HCT116 (cell line): ENCODE measurements at regions not wholly inside any gene's neighbourhood (a gene's known extent, or its start where the extent isn't known, plus 50 kb on each side); places are given as distances from the start of the nearest gene placed in this dataset.

Experiments
- ATAC-seq: fragments of 200-7000 bp; cut with Tn5 transposase; 2 replicates; pipeline ENCODE4 v1.9.1; 2020; ENCODE audit warnings: mild to moderate bottlenecking, moderate library complexity
- BruUV-seq: library from RNA; stranded (reverse); fragments of 400-500 nt; replicated peaks from 2 replicates; lab custom pipeline; 2021; lab: Mats Ljungman, UMichigan
- CTCF ChIA-PET: fragments of 300-600 bp; sonication (Branson Sonifier 250); formaldehyde crosslinking; loops from one replicate; lab custom pipeline; 2021; ENCODE audit warnings: antibody characterized with exemption; lab: Charles Lee
- POLR2A ChIA-PET: fragments of 300-600, 350-600 bp; sonication (Branson Sonifier 250); formaldehyde crosslinking; loops from one replicate; lab custom pipeline; 2021; ENCODE audit warnings: antibody characterized with exemption; lab: Charles Lee
- RAD21 ChIA-PET, 2 experiments: fragments of 300-600 bp; sonication (Branson Sonifier 250); formaldehyde crosslinking; loops; one replicate each; lab custom pipeline; 2023; ENCODE audit warnings: low total read pairs in 2 of 2; ENCODE audit not compliant: uncharacterized antibody in 2 of 2, unreplicated experiment in 2 of 2, low non-redundant PET in 1 of 2; lab: Charles Lee
- DNase-seq: peaks from one replicate; pipeline ENCODE4 v3.0.0-alpha.2; 2010; ENCODE audit warnings: low read depth, low spot score
- H2AFZ ChIP-seq: fragments of 200-600 bp; shearing (Covaris generic), sonication (generic); 2 replicates; pipeline ENCODE4 v1.6.1; 2017; ENCODE audit warnings: low read depth, mixed run types, mixed read lengths, antibody characterized with exemption, low read length; ENCODE audit not compliant: poor library complexity, severe bottlenecking
- H3K27ac ChIP-seq: 2 replicates; pipeline ENCODE4 v1.5.1; 2012; ENCODE audit warnings: low read depth, low read length
- H3K27me3 ChIP-seq: fragments of 200-600 bp; sonication (generic); 2 replicates; pipeline ENCODE4 v1.6.1; 2016; ENCODE audit warnings: mixed run types, low read length, mixed read lengths; ENCODE audit not compliant: insufficient read depth
- H3K36me3 ChIP-seq, 2 experiments: fragments of 200-500 bp in 1 of 2; fragments of 200-600 bp in 1 of 2; sonication (Bioruptor generic) in 1 of 2; sonication (generic) in 1 of 2; 2 replicates each; pipeline versions ENCODE4 v1.5.1 to v1.6.1; 2014 to 2016; ENCODE audit warnings: low read length in 2 of 2, inconsistent platforms in 1 of 2, mixed read lengths in 1 of 2, mixed run types in 1 of 2; ENCODE audit not compliant: insufficient read depth in 2 of 2, control insufficient read depth in 1 of 2
- H3K4me1 ChIP-seq, 2 experiments: fragments of 200-600 bp in 1 of 2; sonication (generic) in 1 of 2; 2 replicates each; pipeline versions ENCODE4 v1.5.1 to v1.6.1; 2012 to 2017; ENCODE audit warnings: low read length in 2 of 2, inconsistent platforms in 1 of 2, mild to moderate bottlenecking in 1 of 2, mixed read lengths in 1 of 2, mixed run types in 1 of 2, moderate library complexity in 1 of 2; ENCODE audit not compliant: insufficient read depth in 2 of 2, control insufficient read depth in 1 of 2
- H3K4me2 ChIP-seq: fragments of 200-600 bp; sonication (generic); 2 replicates; pipeline ENCODE4 v1.6.1; 2017; ENCODE audit warnings: mixed run types, low read length, mixed read lengths
- H3K4me3 ChIP-seq, 2 experiments: fragments of 200-600 bp in 1 of 2; sonication (generic) in 1 of 2; replicated peaks in 1 of 2; 2 replicates each; pipeline ENCODE4 v1.5.1; 2011 to 2016; ENCODE audit warnings: low read length in 2 of 2, control low read depth in 1 of 2, low read depth in 1 of 2, mild to moderate bottlenecking in 1 of 2, mixed read lengths in 1 of 2, mixed run types in 1 of 2
- H3K79me2 ChIP-seq: fragments of 200-600 bp; sonication (generic); 2 replicates; pipeline ENCODE4 v1.6.1; 2017; ENCODE audit warnings: mild to moderate bottlenecking, mixed run types, low read length, moderate library complexity, mixed read lengths; ENCODE audit not compliant: insufficient read depth
- H3K9ac ChIP-seq: fragments of 200-600 bp; sonication (generic); 2 replicates; pipeline ENCODE4 v1.6.1; 2016; ENCODE audit warnings: low read length, mixed read lengths
- H3K9me2 ChIP-seq: fragments of 200-600 bp; sonication (generic), shearing (Covaris generic); 2 replicates; pipeline ENCODE4 v1.6.1; 2017; ENCODE audit warnings: mixed run types, mild to moderate bottlenecking, moderate library complexity; ENCODE audit not compliant: insufficient read depth
- H3K9me3 ChIP-seq, 2 experiments: fragments of 200-500 bp in 1 of 2; fragments of 200-600 bp in 1 of 2; sonication (Bioruptor generic) in 1 of 2; sonication (generic) in 1 of 2; 2 replicates each; pipeline ENCODE4 v1.6.1; 2014 to 2017; ENCODE audit warnings: low read length in 2 of 2, mixed read lengths in 2 of 2, inconsistent platforms in 1 of 2, low read depth in 1 of 2, mild to moderate bottlenecking in 1 of 2, mixed run types in 1 of 2, moderate library complexity in 1 of 2; ENCODE audit not compliant: control insufficient read depth in 1 of 2, insufficient read depth in 1 of 2
- H4K20me1 ChIP-seq: fragments of 200-600 bp; sonication (generic), shearing (Covaris generic); 2 replicates; pipeline ENCODE4 v1.6.1; 2017; ENCODE audit warnings: mixed run types, mild to moderate bottlenecking, moderate library complexity; ENCODE audit not compliant: insufficient read depth
- CTCF ChIP-seq, 3 experiments: fragments of 200-600 bp in 1 of 3; sonication (generic) in 1 of 3; IDR thresholded peaks in 2 of 3; conservative IDR thresholded peaks in 1 of 3; 2 replicates each; pipeline ENCODE4 v1.5.1; 2012 to 2017; ENCODE audit warnings: low read depth in 2 of 3, low read length in 2 of 3, antibody characterized with exemption in 1 of 3, borderline replicate concordance in 1 of 3, control low read depth in 1 of 3, mild to moderate bottlenecking in 1 of 3, mixed read lengths in 1 of 3, mixed run types in 1 of 3, moderate library complexity in 1 of 3; ENCODE audit not compliant: insufficient read depth in 1 of 3
- EGR1 ChIP-seq: IDR thresholded peaks from 2 replicates; pipeline ENCODE4 v1.6.1; 2012; ENCODE audit warnings: low read depth
- EZH2 ChIP-seq: fragments of 200-600 bp; sonication (generic); IDR thresholded peaks from 2 replicates; pipeline ENCODE4 v1.6.1; 2017; ENCODE audit warnings: antibody characterized with exemption, mixed run types
- MAX ChIP-seq: IDR thresholded peaks from 2 replicates; pipeline ENCODE4 v1.6.1; 2012
- POLR2A ChIP-seq: IDR thresholded peaks from 2 replicates; pipeline ENCODE4 v1.7.0; 2011; ENCODE audit warnings: borderline replicate concordance; ENCODE audit not compliant: insufficient read depth, insufficient read length; ENCODE audit errors: extremely low read depth
- POLR2AphosphoS5 ChIP-seq: IDR thresholded peaks from 2 replicates; pipeline ENCODE4 v1.6.1; 2011; ENCODE audit warnings: mild to moderate bottlenecking, low read depth, low read length, moderate library complexity
- SIN3A ChIP-seq: IDR thresholded peaks from 2 replicates; pipeline ENCODE4 v1.6.1; 2012; ENCODE audit warnings: low read depth
- TCF7L2 ChIP-seq: IDR thresholded peaks from 2 replicates; pipeline ENCODE4 v1.7.0; 2011; ENCODE audit warnings: borderline replicate concordance, inconsistent platforms; ENCODE audit not compliant: insufficient read depth, insufficient read length; ENCODE audit errors: extremely low read depth
- ZNF274 ChIP-seq: fragments of 200-500 bp; sonication (Bioruptor generic); IDR thresholded peaks from 2 replicates; pipeline ENCODE4 v1.6.1; 2014; ENCODE audit warnings: mild to moderate bottlenecking, low read depth, low read length, inconsistent platforms
- intact Hi-C: fragments of 100-400 bp; cut with micrococcal nuclease; formaldehyde crosslinking; loops from 2 replicates; pipeline ENCODE4 v1.10.0; 2022

GRCh38 chr3:124269619-124270018, 277.7 kb upstream of the ROPN1 start:
- no peaks in the 10 kb centered on the region for H3K79me2 ChIP-seq
- H3K9me2 ChIP-seq: no peaks in the 10 kb centered on the region
- CTCF ChIA-PET: no interaction called here
- intact Hi-C loops: no loop called here
- TF ChIP-seq POLR2A (no peak), EZH2 (no peak), SIN3A (no peak)
- TF ChIP-seq, all 23 proteins: peak for 0
- Histone ChIP-seq H3K4me2 (no peak overlapping the region), H2AFZ (no peak overlapping the region), H3K27ac (no peak overlapping the region), H3K4me1 (no peaks in the 10 kb centered on the region), H3K9ac (no peak overlapping the region), H3K4me3 (no peak overlapping the region), H3K27me3 (peaks cover 9% of the 10 kb centered on the region; the same call in 1 of the 2 replicates), H4K20me1 (no peaks in the 10 kb centered on the region), H3K9me3 (no peaks in the 10 kb centered on the region), H3K36me3 (no peaks in the 10 kb centered on the region)
- POLR2A ChIA-PET: no interaction called here
- DNase-seq: no peak
- no peak for ATAC-seq
- RAD21 ChIA-PET: no interaction called here
- no TSS peak for BruUV-seq

GRCh38 chr3:124272605-124273151, 280.8 kb upstream of the ROPN1 start:
- no peaks in the 10 kb centered on the region for H3K9me2 ChIP-seq
- BruUV-seq: no TSS peak
- RAD21 ChIA-PET: no interaction called here
- H3K4me2 ChIP-seq: no peak overlapping the region
- ATAC-seq (no peak), DNase-seq (no peak)
- H3K4me1 ChIP-seq: no peaks in the 10 kb centered on the region
- H3K9ac ChIP-seq: no peak overlapping the region
- no peaks in the 10 kb centered on the region for H3K9me3 ChIP-seq
- H3K4me3 ChIP-seq: no peak overlapping the region
- H3K27me3 ChIP-seq: 0 out of 2 replicates have a peak, but pooled peaks cover 9% of the 10 kb centered on the region
- TF ChIP-seq EGR1: no peak
- TF ChIP-seq ZNF274: no peak
- no peak for TF ChIP-seq EZH2
- TF ChIP-seq CTCF (IDR thresholded peaks at IDR 0.05 in 2 of 3, conservative IDR thresholded peaks at IDR 0.05 in 1 of 3; ENCODE audit: borderline replicate concordance in 1 of 3, insufficient read depth in 1 of 3, low read depth in 2 of 3, low read length in 2 of 3): no peak
- no peak for TF ChIP-seq TCF7L2
- no peak for TF ChIP-seq POLR2AphosphoS5
- no peak for TF ChIP-seq MAX
- H3K36me3 ChIP-seq: no peaks in the 10 kb centered on the region
- H3K27ac ChIP-seq: no peak overlapping the region
- CTCF ChIA-PET: no interaction called here
- intact Hi-C loops: no loop called here
- POLR2A ChIA-PET: no interaction called here
- H4K20me1 ChIP-seq: no peaks in the 10 kb centered on the region
- H3K79me2 ChIP-seq: no peaks in the 10 kb centered on the region
- no peak overlapping the region for H2AFZ ChIP-seq
